DMS153 treated with DMSO at 0.1 percent for 48 hours (cell line): ENCODE measurements at regions not wholly inside any gene's neighbourhood (a gene's known extent, or its start where the extent isn't known, plus 50 kb on each side); places are given as distances from the start of the nearest gene placed in this dataset.
"Not testable (repeated sequence)": the region's sequence is repeated elsewhere in the genome, so short reads cannot be mapped to it uniquely, and the experiment has no call there.

ENCODE experiments used
- DNase-seq: peaks from one replicate; lab custom pipeline; 2025; ENCODE audit not compliant: unreplicated experiment; lab: John Stamatoyannopoulos, UW

GRCh38 chr12:84408936-84409335 is 503.7 kb downstream of the SLC6A15 start:
- DNase-seq, result no peak

GRCh38 chr12:84406720-84407119 is 505.9 kb downstream of the SLC6A15 start:
- not testable (repeated sequence) for DNase-seq

GRCh38 chr12:84397846-84398245 is 514.8 kb downstream of the SLC6A15 start:
- DNase-seq, result no peak

- no peak for DNase-seq
Measured at GRCh38 chr12:84397263-84397662, 515.3 kb downstream of the SLC6A15 start.

- DNase-seq, result not testable (repeated sequence)
Measured at GRCh38 chr12:84391176-84391575, 521.4 kb downstream of the SLC6A15 start.

- no peak for DNase-seq
Measured at GRCh38 chr12:84384384-84384783, 528.2 kb downstream of the SLC6A15 start.

GRCh38 chr12:84382486-84382885 is 530.1 kb downstream of the SLC6A15 start:
- not testable (repeated sequence) for DNase-seq

- DNase-seq, result no peak
Measured at GRCh38 chr12:84376320-84376719, 536.3 kb downstream of the SLC6A15 start.

GRCh38 chr12:84375449-84376170 is 537.0 kb downstream of the SLC6A15 start:
- no peak for DNase-seq

GRCh38 chr12:84362552-84362897 is 550.1 kb downstream of the SLC6A15 start:
- no peak for DNase-seq

- no peak for DNase-seq
Measured at GRCh38 chr12:84361651-84362551, 550.7 kb downstream of the SLC6A15 start.

GRCh38 chr12:84357314-84357713 is 555.3 kb downstream of the SLC6A15 start:
- no peak for DNase-seq

- no peak for DNase-seq
Measured at GRCh38 chr12:84356224-84356623, 556.4 kb downstream of the SLC6A15 start.

GRCh38 chr12:84355561-84355960 is 557.0 kb downstream of the SLC6A15 start:
- DNase-seq, result no peak

GRCh38 chr12:84348582-84348981 is 564.0 kb downstream of the SLC6A15 start:
- no peak for DNase-seq

GRCh38 chr12:84341467-84342193 is 571.0 kb downstream of the SLC6A15 start:
- no peak for DNase-seq

GRCh38 chr12:84336231-84336630 is 576.4 kb downstream of the SLC6A15 start:
- no peak for DNase-seq

- peak; percentile 4 for DNase-seq
Measured at GRCh38 chr12:84329938-84330337, 582.7 kb downstream of the SLC6A15 start.

GRCh38 chr12:84315926-84316325 is 596.7 kb downstream of the SLC6A15 start:
- no peak for DNase-seq

- DNase-seq, result no peak
Measured at GRCh38 chr12:84313323-84313675, 599.3 kb downstream of the SLC6A15 start.

GRCh38 chr12:84308211-84308610 is 604.4 kb downstream of the SLC6A15 start:
- DNase-seq, result no peak

GRCh38 chr12:84305144-84305543 is 607.5 kb downstream of the SLC6A15 start:
- DNase-seq, result no peak
